SIG-M5 treated with dmso at 0.1 percent for 504 hours (cell line): ENCODE measurements at regions not wholly inside any gene's neighbourhood (a gene's known extent, or its start where the extent isn't known, plus 50 kb on each side); places are given as distances from the start of the nearest gene placed in this dataset.
A peak's percentile ranks its signal among the peaks of the same experiment; 100 is the strongest.
"Not testable (repeated sequence)": the region's sequence is repeated elsewhere in the genome, so short reads cannot be mapped to it uniquely, and the experiment has no call there.

Experiments used
- DNase-seq: peaks from one replicate; lab custom pipeline; 2025; ENCODE audit not compliant: unreplicated experiment; lab: John Stamatoyannopoulos, UW

- DNase-seq = peak; percentile 3
Measured at GRCh38 chr11:29260939-29261705, 755.7 kb downstream of the KCNA4 start.

- DNase-seq = no peak
Measured at GRCh38 chr11:29258411-29258810, 758.4 kb downstream of the KCNA4 start.

DNA sequence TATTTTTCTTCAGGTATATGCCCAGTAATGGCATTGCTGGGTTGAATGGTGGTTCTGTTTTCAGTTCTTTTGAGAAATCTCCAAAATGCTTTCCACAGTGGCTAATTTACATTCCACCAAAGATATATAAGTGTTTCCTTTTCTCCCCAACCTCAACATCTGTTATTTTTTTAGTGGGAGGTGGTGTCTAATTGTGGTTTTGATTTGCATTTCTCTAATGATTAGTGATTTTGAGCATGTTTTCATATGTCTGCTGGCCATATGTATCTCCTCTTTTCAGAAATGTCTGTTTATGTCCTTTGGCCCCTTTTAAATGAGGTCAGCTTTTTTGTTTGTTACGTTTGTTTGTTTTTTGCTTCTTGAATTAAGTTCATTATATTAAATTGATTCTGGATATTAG, 760.2 kb downstream of the KCNA4 start:
- no peak for DNase-seq

GRCh38 chr11:29255401-29255800, 761.4 kb downstream of the KCNA4 start:
- DNase-seq = no peak

GRCh38 chr11:29251738-29252137, 765.1 kb downstream of the KCNA4 start:
- DNase-seq = peak; percentile 39

DNA sequence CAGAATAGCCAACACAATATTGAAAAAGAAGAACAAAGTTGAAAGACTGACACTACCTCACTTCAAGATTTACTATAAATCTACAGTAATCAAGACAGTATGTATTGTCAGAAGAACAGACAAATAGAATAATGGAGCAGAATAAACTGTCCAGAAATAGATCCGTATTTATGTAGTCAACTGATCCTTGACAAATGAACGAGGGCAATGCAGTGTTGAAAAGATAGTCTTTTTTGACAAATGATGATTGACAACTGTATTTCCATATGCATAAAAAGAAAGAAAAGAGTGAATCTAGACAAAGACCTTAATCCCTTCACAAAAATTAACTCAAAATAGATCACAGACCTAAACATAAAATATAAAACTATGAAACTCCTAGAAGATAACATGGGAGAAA, 767.1 kb downstream of the KCNA4 start:
- no peak for DNase-seq

DNA sequence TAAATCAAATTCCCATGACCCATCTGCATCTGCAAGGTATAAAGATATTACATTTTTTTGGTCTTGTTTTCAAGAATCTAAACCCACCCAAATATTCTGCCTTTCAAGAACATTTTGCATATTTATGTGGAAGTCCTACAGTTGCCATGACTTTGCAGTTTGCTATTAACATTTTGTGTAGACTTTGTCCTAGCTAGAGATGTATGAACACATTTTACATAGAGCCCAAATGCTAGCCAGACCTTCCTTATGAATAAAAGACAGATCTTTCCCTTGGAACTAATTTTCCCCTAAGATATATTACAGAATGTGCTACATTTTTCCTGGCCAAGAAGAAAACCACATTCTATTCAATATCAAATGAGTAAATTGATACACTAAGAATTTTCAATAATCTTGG, 772.5 kb downstream of the KCNA4 start:
- DNase-seq = no peak

GRCh38 chr11:29243616-29244015, 773.2 kb downstream of the KCNA4 start:
- DNase-seq = no peak

DNA sequence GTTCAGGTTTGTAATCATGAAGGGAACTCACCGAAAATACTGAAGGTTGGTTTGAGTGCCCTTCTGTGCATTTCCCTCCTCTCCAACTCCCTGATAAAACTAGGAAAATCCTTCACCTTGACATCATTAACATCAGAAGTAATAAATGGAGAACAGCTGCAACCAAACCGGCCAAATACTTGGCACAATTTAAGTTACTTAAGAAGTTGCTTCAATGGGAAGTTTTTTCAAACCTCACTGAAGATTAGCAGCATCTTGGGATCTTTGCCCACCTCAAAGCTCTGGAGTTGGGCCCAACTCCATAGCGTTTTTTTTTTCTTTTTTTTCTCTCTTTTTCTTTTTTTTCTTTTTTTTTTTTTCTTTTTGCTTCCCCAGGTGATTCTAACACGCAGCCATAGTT, 784.8 kb downstream of the KCNA4 start:
- DNase-seq = no peak

DNA sequence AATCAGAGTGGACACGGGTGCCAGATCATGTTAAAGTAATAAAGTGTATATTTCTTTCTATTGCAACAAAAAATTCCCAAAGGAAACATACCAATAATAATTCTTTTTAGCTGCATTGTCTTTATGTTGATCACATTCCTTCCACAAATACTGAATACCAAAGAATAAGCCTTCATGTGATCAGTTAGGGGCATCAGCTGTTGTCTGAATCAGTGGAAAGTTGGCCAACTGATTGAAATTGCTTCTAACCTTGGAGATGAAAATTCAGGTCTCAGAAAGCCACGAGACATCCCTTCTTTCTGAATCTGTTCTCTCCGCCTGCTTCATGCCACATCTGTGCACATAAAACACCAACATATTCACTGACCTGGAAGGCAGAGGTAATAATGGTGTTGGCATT, 785.2 kb downstream of the KCNA4 start:
- DNase-seq = no peak

DNA sequence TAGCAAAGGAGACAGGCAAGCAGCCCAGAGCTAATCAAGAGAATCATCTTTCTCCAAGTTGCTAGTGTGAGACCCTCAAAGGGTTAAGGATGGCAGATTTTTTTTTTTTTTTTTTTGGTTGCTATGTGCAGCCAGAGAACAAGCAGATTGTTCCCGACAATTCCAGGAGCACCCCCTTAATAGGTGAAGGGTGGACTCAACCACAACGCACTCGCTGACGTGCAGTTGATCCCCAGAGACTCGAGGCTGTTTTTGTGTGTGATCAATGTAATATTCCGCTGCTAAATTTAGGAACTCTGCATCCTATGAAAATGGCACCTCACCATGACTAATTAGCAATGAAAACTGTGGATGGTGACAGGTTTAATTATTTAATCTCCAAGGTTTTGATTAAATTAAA, 789.0 kb downstream of the KCNA4 start:
- DNase-seq = no peak

GRCh38 chr11:29224739-29225384, 792.0 kb downstream of the KCNA4 start:
- DNase-seq = no peak

DNA sequence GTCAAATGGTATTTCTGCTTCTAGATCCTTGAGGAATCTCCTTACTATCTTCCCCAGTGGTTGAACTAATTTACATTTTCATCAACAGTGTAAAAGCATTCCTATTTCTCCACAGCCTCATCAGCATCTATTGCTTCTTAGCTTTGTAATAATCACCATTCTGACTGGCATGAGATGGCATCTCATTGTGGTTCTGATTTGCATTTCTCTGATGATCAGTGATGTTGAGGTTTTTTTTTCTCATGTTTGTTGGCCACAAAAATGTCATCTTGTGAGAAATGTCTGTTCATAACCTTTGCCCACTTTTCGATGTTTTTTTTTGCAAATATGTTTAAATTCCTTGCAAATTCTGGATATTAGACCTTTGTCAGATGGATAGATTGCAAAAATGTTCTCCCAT, 797.3 kb downstream of the KCNA4 start:
- DNase-seq = not testable (repeated sequence)

DNA sequence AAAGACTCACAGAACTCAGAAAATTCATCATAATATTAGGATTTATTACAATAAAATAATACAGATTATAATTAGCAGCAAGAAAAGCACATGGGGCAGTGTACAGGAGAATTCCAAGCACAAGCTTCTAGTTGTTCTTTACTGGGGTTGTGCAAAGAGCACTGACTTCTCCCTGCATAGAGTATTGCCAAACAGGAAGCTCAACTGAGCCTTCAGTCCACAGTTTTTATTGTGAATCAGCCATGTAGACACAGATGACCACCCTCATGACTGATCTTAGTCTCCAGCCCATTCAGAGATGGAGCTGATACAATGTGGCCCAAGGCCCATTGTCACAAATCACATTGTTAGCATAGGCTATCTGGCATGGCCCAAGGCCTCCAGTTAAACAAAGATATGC, 798.9 kb downstream of the KCNA4 start:
- DNase-seq = no peak

GRCh38 chr11:29214833-29215232, 802.0 kb downstream of the KCNA4 start:
- no peak for DNase-seq

- DNase-seq = no peak
Measured at GRCh38 chr11:29211202-29211601, 805.6 kb downstream of the KCNA4 start.

- DNase-seq = no peak
Measured at GRCh38 chr11:29210426-29210825, 806.4 kb downstream of the KCNA4 start.

GRCh38 chr11:29208117-29208516, 808.7 kb downstream of the KCNA4 start:
- no peak for DNase-seq

DNA sequence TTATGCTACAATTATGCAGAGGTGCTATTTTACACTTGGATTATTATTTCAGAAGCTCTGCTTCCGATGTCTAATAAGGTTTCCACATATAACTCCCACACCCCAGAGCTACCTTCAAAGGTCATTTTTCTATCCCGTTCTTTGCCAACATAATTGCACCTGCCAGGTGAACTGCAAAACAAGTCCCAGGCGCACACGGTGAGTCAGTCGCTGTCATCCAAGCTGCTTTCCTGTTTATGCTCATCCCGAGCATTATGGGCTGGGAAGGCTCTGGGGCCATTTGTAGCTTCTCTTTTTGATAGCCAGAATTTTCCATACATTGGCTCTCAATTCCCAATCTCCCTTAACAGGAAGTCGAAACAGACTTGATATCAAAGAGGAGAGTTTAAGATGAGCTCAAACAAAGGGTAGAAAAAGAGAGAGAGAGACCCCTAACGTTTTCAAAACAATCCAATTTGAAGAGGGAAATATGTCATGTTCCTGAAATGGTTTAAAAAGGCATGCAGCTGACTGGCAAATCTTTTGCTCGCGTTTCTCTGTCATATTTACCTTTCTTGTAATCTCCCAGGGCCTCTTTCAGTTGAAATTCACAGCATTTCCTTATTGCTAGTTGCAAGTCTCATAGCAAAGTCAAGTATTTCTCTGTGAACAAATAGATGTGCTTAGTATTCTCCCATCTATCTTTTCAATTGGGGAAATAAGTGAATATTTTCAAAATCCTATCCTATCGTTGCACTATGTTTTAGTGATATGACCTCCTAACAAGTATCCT, 815.9 kb downstream of the KCNA4 start:
- DNase-seq = no peak

DNA sequence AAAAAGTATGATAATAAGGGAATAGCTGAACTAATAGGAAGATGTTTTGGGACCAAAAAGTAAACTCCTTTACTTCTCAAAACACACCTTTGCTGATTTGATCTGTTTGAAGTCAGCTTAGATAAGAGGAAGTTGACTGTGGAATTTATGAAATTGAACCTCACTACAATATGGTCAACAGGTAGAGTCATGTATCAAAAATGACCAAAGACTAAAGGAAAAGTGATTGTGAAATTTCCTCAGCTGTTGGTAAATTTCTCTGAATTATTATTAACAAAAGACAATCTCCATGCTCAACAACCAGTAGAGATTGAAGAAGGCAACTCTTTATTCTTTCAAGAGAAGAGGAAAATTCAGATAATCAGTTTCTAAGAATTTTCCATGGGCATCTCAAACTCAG, 826.5 kb downstream of the KCNA4 start:
- DNase-seq = no peak

DNA sequence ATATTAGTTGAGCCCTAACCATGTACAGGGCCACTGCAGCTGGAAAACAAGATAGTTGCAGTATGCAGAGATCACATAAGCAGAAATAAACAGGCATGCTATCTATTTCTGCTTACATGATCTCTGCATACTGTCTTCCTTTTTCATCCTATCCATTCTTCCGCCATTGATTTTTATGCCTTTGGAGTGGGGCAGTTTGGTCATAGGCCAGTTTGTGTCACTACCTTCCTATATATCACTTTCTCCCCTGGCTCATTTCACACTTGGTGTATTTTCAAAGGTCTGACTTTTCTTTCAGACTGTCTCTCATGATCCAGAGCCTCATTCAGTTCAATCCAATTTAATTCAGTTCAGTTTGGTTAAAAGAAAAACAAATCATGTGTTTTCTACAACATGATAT, 829.6 kb downstream of the KCNA4 start:
- DNase-seq = no peak
